WTC11 (cell line): ENCODE measurements at regions not wholly inside any gene's neighbourhood (a gene's known extent, or its start where the extent isn't known, plus 50 kb on each side); places are given as distances from the start of the nearest gene placed in this dataset.

Source experiments
- ATAC-seq: fragments of 200-7000 bp; cut with Tn5 transposase; 2 replicates; pipeline ENCODE4 v1.10.0; 2021; ENCODE audit warnings: mild to moderate bottlenecking, moderate library complexity
- CTCF ChIA-PET: fragments of 300-600 bp; sonication (Branson Sonifier 250); formaldehyde crosslinking; loops from one replicate; lab custom pipeline; 2021; ENCODE audit warnings: antibody characterized with exemption; lab: Charles Lee
- POLR2A ChIA-PET: fragments of 350-600 bp; sonication (Branson Sonifier 250); formaldehyde crosslinking; loops from one replicate; lab custom pipeline; 2021; ENCODE audit warnings: antibody characterized with exemption; lab: Charles Lee
- DNase-seq: peaks from one replicate; pipeline ENCODE4 v3.0.0; 2021; ENCODE audit warnings: low spot score
- H3K27ac Mint-ChIP-seq: 2 replicates; pipeline ENCODE4 v1.8.0; 2021; ENCODE audit warnings: mixed read lengths
- H3K27me3 Mint-ChIP-seq: 2 replicates; pipeline ENCODE4 v1.8.0; 2021; ENCODE audit warnings: low read depth, mild to moderate bottlenecking, moderate library complexity, mixed read lengths
- H3K36me3 Mint-ChIP-seq: 2 replicates; pipeline ENCODE4 v1.8.0; 2021; ENCODE audit warnings: mixed read lengths
- H3K4me1 Mint-ChIP-seq: 2 replicates; pipeline ENCODE4 v1.8.0; 2022; ENCODE audit warnings: mixed read lengths
- H3K4me3 Mint-ChIP-seq: 2 replicates; pipeline ENCODE4 v1.8.0; 2021; ENCODE audit warnings: mild to moderate bottlenecking, moderate library complexity, mixed read lengths
- H3K9me3 Mint-ChIP-seq: 2 replicates; pipeline ENCODE4 v1.8.0; 2021; ENCODE audit warnings: mixed read lengths
- ATF2 ChIP-seq: sonication (generic); formaldehyde crosslinking; IDR thresholded peaks from 2 replicates; pipeline ENCODE4 v1.8.1; 2022; ENCODE audit warnings: low read depth, missing genetic modification reagents, borderline replicate concordance
- ATF3 ChIP-seq: sonication (generic); formaldehyde crosslinking; conservative IDR thresholded peaks from 2 replicates; pipeline ENCODE4 v1.8.1; 2022; ENCODE audit warnings: mild to moderate bottlenecking, missing genetic modification reagents
- CDX4 ChIP-seq: fragments of 250-450 bp; sonication (Bioruptor Pico); IDR thresholded peaks from 2 replicates; pipeline ENCODE4 v1.9.0; 2021; ENCODE audit warnings: moderate library complexity, mild to moderate bottlenecking, inconsistent platforms, borderline replicate concordance
- CREB1 ChIP-seq: sonication (generic); formaldehyde crosslinking; IDR thresholded peaks from 2 replicates; pipeline ENCODE4 v1.8.0; 2023; ENCODE audit warnings: mild to moderate bottlenecking, missing genetic modification reagents
- CTCF ChIP-seq: fragments of 200-600 bp; IDR thresholded peaks from 2 replicates; pipeline ENCODE4 v1.8.0; 2022; ENCODE audit warnings: antibody characterized with exemption
- EMX1 ChIP-seq: fragments of 250-450 bp; sonication (Bioruptor Pico); IDR thresholded peaks from 2 replicates; pipeline ENCODE4 v1.8.0; 2021; ENCODE audit warnings: mild to moderate bottlenecking
- ETV6 ChIP-seq: sonication (generic); formaldehyde crosslinking; IDR thresholded peaks from 2 replicates; pipeline ENCODE4 v1.8.1; 2022; ENCODE audit warnings: mild to moderate bottlenecking, missing genetic modification reagents
- GABPB1 ChIP-seq: sonication (generic); formaldehyde crosslinking; IDR thresholded peaks from 2 replicates; pipeline ENCODE4 v1.8.1; 2023; ENCODE audit warnings: mild to moderate bottlenecking, missing genetic modification reagents
- NFE2L1 ChIP-seq: sonication (generic); formaldehyde crosslinking; IDR thresholded peaks from 2 replicates; pipeline ENCODE4 v1.8.1; 2023; ENCODE audit warnings: missing genetic modification reagents
- USF1 ChIP-seq: sonication (generic); formaldehyde crosslinking; IDR thresholded peaks from 2 replicates; pipeline ENCODE4 v1.8.0; 2022; ENCODE audit warnings: mild to moderate bottlenecking, missing genetic modification reagents
- ZNF219 ChIP-seq: sonication (generic); formaldehyde crosslinking; IDR thresholded peaks from 2 replicates; pipeline ENCODE4 v1.8.0; 2023; ENCODE audit warnings: missing genetic modification reagents, mild to moderate bottlenecking, borderline replicate concordance
- ZNF281 ChIP-seq: sonication (generic); formaldehyde crosslinking; IDR thresholded peaks from 2 replicates; pipeline ENCODE4 v1.8.0; 2023; ENCODE audit warnings: mild to moderate bottlenecking, missing genetic modification reagents

- TF ChIP-seq ATF2 (CRISPR knock-in tag) (no peak), EMX1 (CRISPR knock-in tag) (no peak)
Measured at GRCh38 chr13:32893176-32893575, 123.0 kb upstream of the KL start (continued).

- Mint-ChIP-seq H3K27ac (no peak overlapping the region), H3K9me3 (no peaks in the 10 kb centered on the region)
- ATAC-seq (no peak), DNase-seq (no peak)
- POLR2A ChIA-PET: no interaction called here
- CTCF ChIA-PET: interaction anchor here (0.8 kb wide), 1 partner anchor 17 kb away, joined by 4 read pairs; no protein-coding TSS in a partner anchor
- TF ChIP-seq CTCF: no peak
- TF ChIP-seq, all 79 proteins: peak for 0
- H3K4me3 Mint-ChIP-seq: no peak overlapping the region
- no peaks in the 10 kb centered on the region for H3K36me3 Mint-ChIP-seq
- H3K27me3 Mint-ChIP-seq: no peaks in the 10 kb centered on the region
- H3K4me1 Mint-ChIP-seq: no peaks in the 10 kb centered on the region
Measured at GRCh38 chr13:32894589-32895001, 121.6 kb upstream of the KL start.

- ATAC-seq: no peak
- POLR2A ChIA-PET: no interaction called here
- Mint-ChIP-seq H3K27me3 (no peaks in the 10 kb centered on the region), H3K9me3 (no peaks in the 10 kb centered on the region), H3K4me1 (no peaks in the 10 kb centered on the region), H3K36me3 (no peaks in the 10 kb centered on the region), H3K4me3 (no peak overlapping the region), H3K27ac (no peak overlapping the region)
- DNase-seq: no peak
- CTCF ChIA-PET: interaction anchor here (0.8 kb wide), 1 partner anchor 16 kb away, joined by 4 read pairs; no protein-coding TSS in a partner anchor
- TF ChIP-seq GABPB1 (CRISPR knock-in tag) (no peak), ATF2 (CRISPR knock-in tag) (no peak), USF1 (CRISPR knock-in tag) (no peak), CREB1 (CRISPR knock-in tag) (no peak)
Measured at GRCh38 chr13:32895296-32895695, 120.9 kb upstream of the KL start.

GRCh38 chr13:32897296-32897695 lies 118.9 kb upstream of the KL start:
- no peak for DNase-seq
- no peak for TF ChIP-seq ZNF219 (CRISPR knock-in tag)
- TF ChIP-seq CDX4 (CRISPR knock-in tag): no peak
- no peak for TF ChIP-seq ZNF281 (CRISPR knock-in tag)
- TF ChIP-seq NFE2L1 (CRISPR knock-in tag): no peak
- no peak for TF ChIP-seq ATF3 (CRISPR knock-in tag)
- no peak for TF ChIP-seq ETV6 (CRISPR knock-in tag)
- Mint-ChIP-seq H3K27me3 (no peaks in the 10 kb centered on the region), H3K27ac (no peak overlapping the region), H3K4me3 (no peak overlapping the region), H3K4me1 (no peaks in the 10 kb centered on the region), H3K9me3 (peaks cover 11% of the 10 kb centered on the region), H3K36me3 (no peaks in the 10 kb centered on the region)
- ATAC-seq: no peak
- ChIA-PET CTCF (interaction anchor here (0.8 kb wide), 1 partner anchor 277 kb away, joined by 3 read pairs; no protein-coding TSS in a partner anchor), POLR2A (no interaction called here)
